Esophagus squamous epithelium (tissue), 5 donors: ENCODE measurements at regions not wholly inside any gene's neighbourhood (a gene's known extent, or its start where the extent isn't known, plus 50 kb on each side); places are given as distances from the start of the nearest gene placed in this dataset.

Experiments used
- DNase-seq: peaks from one replicate; lab custom pipeline; 2025; lab: John Stamatoyannopoulos, UW
- H3K27ac ChIP-seq, 4 donors: fragments of 200-600 bp; sonication (generic); one replicate each; pipeline ENCODE4 v1.5.1; 2016 to 2019; ENCODE audit warnings: mild to moderate bottlenecking in 1 of 4
- H3K27me3 ChIP-seq, 4 donors: fragments of 200-600 bp; sonication (generic); 1 replicate in 3 of 4; 2 replicates in 1 of 4; pipeline versions ENCODE4 v1.5.1 to v1.6.0; 2017 to 2021; ENCODE audit warnings: antibody characterized with exemption in 1 of 4
- H3K36me3 ChIP-seq, 3 donors: fragments of 200-600 bp; sonication (generic); one replicate each; pipeline ENCODE4 v1.5.1; 2016 to 2019
- H3K4me1 ChIP-seq, 3 donors: fragments of 200-600 bp; sonication (generic); one replicate each; pipeline ENCODE4 v1.5.1; 2017 to 2019
- H3K4me3 ChIP-seq, 4 donors: fragments of 200-600 bp; sonication (generic); 1 replicate in 3 of 4; 2 replicates in 1 of 4; pipeline ENCODE4 v1.5.1; 2016 to 2019; ENCODE audit warnings: mild to moderate bottlenecking in 2 of 4, moderate library complexity in 1 of 4
- H3K9me3 ChIP-seq, 3 donors: fragments of 200-600 bp; sonication (generic); one replicate each; pipeline ENCODE4 v1.5.1; 2016 to 2019
- CTCF ChIP-seq, 6 experiments: fragments of 450-650 bp in 4 of 6; fragments of 200-600 bp in 2 of 6; sonication (generic) in 2 of 6; IDR thresholded peaks; one replicate each; pipeline ENCODE4 v1.5.1; 2016 to 2019; ENCODE audit warnings: antibody characterized with exemption in 6 of 6, mild to moderate bottlenecking in 4 of 6, moderate library complexity in 4 of 6
- POLR2A ChIP-seq, 4 donors: fragments of 450-650 bp; IDR thresholded peaks; one replicate each; pipeline ENCODE4 v1.6.1; 2017; ENCODE audit warnings: antibody characterized with exemption in 4 of 4, mild to moderate bottlenecking in 4 of 4, moderate library complexity in 3 of 4
- WGBS, 2 donors: methylation state at CpG; one replicate each; pipeline ENCODE4 v1.1.5; 2018; 5-methylcytosine and 5-hydroxymethylcytosine counted together
- intact Hi-C: fragments of 100-400 bp; cut with DNase I; formaldehyde crosslinking; loops from one replicate; pipeline ENCODE4 v1.15.0; 2022
- donor health status: DM: yes; HTN: yes; CAD: no.

- Histone ChIP-seq H3K27me3 (no peaks in the 10 kb centered on the region), H3K36me3 (peaks cover 5 to 66% (median 41%) of the 10 kb centered on the region in 3 donors), H3K4me1 (peaks cover 78 to 98% (median 89%) of the 10 kb centered on the region in 3 donors), H3K27ac (peak overlapping the region; percentile 99 to 100 (median 99)), H3K4me3 (peak overlapping the region in 3 of 4 donors; percentile 3 to 15 (median 8)), H3K9me3 (no peaks in the 10 kb centered on the region)
- TF ChIP-seq POLR2A (IDR thresholded peaks at IDR 0.05) (no peak), CTCF (IDR thresholded peaks at IDR 0.05) (no peak)
- DNase-seq, result no peak
- no CpG with 5 or more reads among the region's 5 CpGs for WGBS, 2 donors
- intact Hi-C loops, result no loop called here
These were observed 54.6 kb upstream of the STXBP1 start for GRCh38 chr9:127557466-127557869.

GRCh38 chr9:127557998-127558546, 54.0 kb upstream of the STXBP1 start:
- DNase-seq, result no peak

GRCh38 chr9:127558581-127559246, 53.4 kb upstream of the STXBP1 start:
- no peaks in the 10 kb centered on the region for H3K9me3 ChIP-seq
- whole genome bisulfite sequencing, 2 donors, result 39 to 59% methylated on average over 6 to 7 of the region's 9 CpGs
- peaks cover 5 to 60% (median 31%) of the 10 kb centered on the region in 3 donors for H3K36me3 ChIP-seq
- no peaks in the 10 kb centered on the region for H3K27me3 ChIP-seq
- TF ChIP-seq CTCF (IDR thresholded peaks at IDR 0.05), result no peak
- no peak for TF ChIP-seq POLR2A (IDR thresholded peaks at IDR 0.05)
- peaks cover 89 to 100% (median 98%) of the 10 kb centered on the region in 3 donors for H3K4me1 ChIP-seq
- peak overlapping the region in 1 of 4 donors; percentile 8 for H3K4me3 ChIP-seq
- intact Hi-C loops, result no loop called here
- peak overlapping the region; percentile 99 to 100 (median 99) for H3K27ac ChIP-seq
- DNase-seq, result no peak

More at GRCh38 chr9:127557998-127558546, 54.0 kb upstream of the STXBP1 start:
- peak overlapping the region; percentile 99 to 100 (median 99) for H3K27ac ChIP-seq
- no peak for TF ChIP-seq POLR2A (IDR thresholded peaks at IDR 0.05)
- no peak for TF ChIP-seq CTCF (IDR thresholded peaks at IDR 0.05)
- peak overlapping the region in 3 of 4 donors; percentile 8 to 15 (median 14) for H3K4me3 ChIP-seq
- H3K4me1 ChIP-seq, result peaks cover 84 to 100% (median 95%) of the 10 kb centered on the region in 3 donors
- no peaks in the 10 kb centered on the region for H3K9me3 ChIP-seq
- WGBS, 2 donors, result 32 to 55% methylated on average over 4 to 6 of the region's 11 CpGs
- intact Hi-C loops, result no loop called here
- H3K27me3 ChIP-seq, result no peaks in the 10 kb centered on the region
- H3K36me3 ChIP-seq, result peaks cover 5 to 62% (median 37%) of the 10 kb centered on the region in 3 donors

GRCh38 chr9:127559247-127559680, 52.8 kb upstream of the STXBP1 start:
- intact Hi-C loops, result no loop called here

More at GRCh38 chr9:127559247-127559680, 52.8 kb upstream of the STXBP1 start:
- no peak for DNase-seq
- no peak for TF ChIP-seq POLR2A (IDR thresholded peaks at IDR 0.05)
- no peak for TF ChIP-seq CTCF (IDR thresholded peaks at IDR 0.05)
- Histone ChIP-seq H3K36me3 (peaks cover 5 to 60% (median 31%) of the 10 kb centered on the region in 3 donors), H3K27ac (peak overlapping the region; percentile 99 to 100 (median 99)), H3K27me3 (no peaks in the 10 kb centered on the region), H3K4me1 (peaks cover 89 to 100% (median 98%) of the 10 kb centered on the region in 3 donors), H3K9me3 (no peaks in the 10 kb centered on the region), H3K4me3 (peak overlapping the region in 1 of 4 donors; percentile 4)
- WGBS, 2 donors, result 58 to 67% methylated on average over 3 to 4 of the region's 5 CpGs
